Osteocyte (in vitro differentiated cells): ENCODE measurements at regions not wholly inside any gene's neighbourhood (a gene's known extent, or its start where the extent isn't known, plus 50 kb on each side); places are given as distances from the start of the nearest gene placed in this dataset.
"Not testable (repeated sequence)": the region's sequence is repeated elsewhere in the genome, so short reads cannot be mapped to it uniquely, and the experiment has no call there.

Experiments used
- DNase-seq: peaks from one replicate; pipeline ENCODE4 v3.0.0; 2021; ENCODE audit warnings: mixed read lengths; ENCODE audit not compliant: unreplicated experiment; ENCODE audit errors: extremely low spot score
- H3K27ac Mint-ChIP-seq: one replicate; pipeline ENCODE4 v1.8.0; 2021; ENCODE audit warnings: mild to moderate bottlenecking, mixed read lengths; ENCODE audit not compliant: unreplicated experiment
- H3K27me3 Mint-ChIP-seq: one replicate; pipeline ENCODE4 v1.8.0; 2021; ENCODE audit warnings: mixed read lengths; ENCODE audit not compliant: unreplicated experiment
- H3K36me3 Mint-ChIP-seq: one replicate; pipeline ENCODE4 v1.8.0; 2021; ENCODE audit warnings: mixed read lengths; ENCODE audit not compliant: unreplicated experiment
- H3K4me1 Mint-ChIP-seq: one replicate; pipeline ENCODE4 v1.8.0; 2021; ENCODE audit warnings: mixed read lengths; ENCODE audit not compliant: unreplicated experiment
- H3K4me3 Mint-ChIP-seq: one replicate; pipeline ENCODE4 v1.8.0; 2021; ENCODE audit warnings: mild to moderate bottlenecking, moderate library complexity, mixed read lengths; ENCODE audit not compliant: unreplicated experiment
- H3K9me3 Mint-ChIP-seq: one replicate; pipeline ENCODE4 v1.8.0; 2021; ENCODE audit warnings: mixed read lengths; ENCODE audit not compliant: unreplicated experiment
- CTCF ChIP-seq: fragments of 200-600 bp; sonication (generic); IDR thresholded peaks from 2 replicates; pipeline ENCODE4 v1.5.0; 2021; ENCODE audit warnings: antibody characterized with exemption, mild to moderate bottlenecking, moderate library complexity

- TF ChIP-seq CTCF, result no peak
- H3K27ac Mint-ChIP-seq, result no peak overlapping the region
These were observed 140.6 kb upstream of the LIFR start for GRCh38 chr5:38697013-38697412.

GRCh38 chr5:38705529-38705928, 140.3 kb upstream of the OSMR start:
- peaks cover 38% of the 10 kb centered on the region for H3K27me3 Mint-ChIP-seq
- H3K4me1 Mint-ChIP-seq, H3K9me3 Mint-ChIP-seq, H3K36me3 Mint-ChIP-seq, H3K27ac Mint-ChIP-seq, H3K4me3 Mint-ChIP-seq, DNase-seq: not testable (repeated sequence)

More at GRCh38 chr5:38697013-38697412, 140.6 kb upstream of the LIFR start:
- Mint-ChIP-seq H3K36me3 (no peaks in the 10 kb centered on the region), H3K27me3 (peaks cover 39% of the 10 kb centered on the region), H3K4me3 (no peak overlapping the region), H3K9me3 (peaks cover 5% of the 10 kb centered on the region), H3K4me1 (no peaks in the 10 kb centered on the region)
- no peak for DNase-seq

GRCh38 chr5:38706376-38706775, 139.4 kb upstream of the OSMR start:
- Mint-ChIP-seq H3K36me3 (no peaks in the 10 kb centered on the region), H3K4me3 (no peak overlapping the region), H3K4me1 (no peaks in the 10 kb centered on the region), H3K27me3 (peaks cover 30% of the 10 kb centered on the region), H3K27ac (no peak overlapping the region), H3K9me3 (no peaks in the 10 kb centered on the region)
- no peak for DNase-seq
- no peak for TF ChIP-seq CTCF

GRCh38 chr5:38707352-38708210, 138.2 kb upstream of the OSMR start:
- Mint-ChIP-seq H3K27ac (no peak overlapping the region), H3K27me3 (peaks cover 20% of the 10 kb centered on the region), H3K4me1 (no peaks in the 10 kb centered on the region), H3K36me3 (no peaks in the 10 kb centered on the region), H3K4me3 (no peak overlapping the region), H3K9me3 (no peaks in the 10 kb centered on the region)
- no peak for TF ChIP-seq CTCF
- no peak for DNase-seq

GRCh38 chr5:38709678-38710306, 136.0 kb upstream of the OSMR start:
- Mint-ChIP-seq H3K4me1 (no peaks in the 10 kb centered on the region), H3K36me3 (no peaks in the 10 kb centered on the region), H3K9me3 (no peaks in the 10 kb centered on the region), H3K4me3 (no peak overlapping the region), H3K27ac (no peak overlapping the region), H3K27me3 (peaks cover 3% of the 10 kb centered on the region)
- DNase-seq, result no peak
- TF ChIP-seq CTCF, result no peak
